AG04449 (cell line): ENCODE measurements at regions not wholly inside any gene's neighbourhood (a gene's known extent, or its start where the extent isn't known, plus 50 kb on each side); places are given as distances from the start of the nearest gene placed in this dataset.

Experiments used
- CTCF ChIA-PET: fragments of 350-600 bp; formaldehyde crosslinking; extraction: SDS; loops from one replicate; lab custom pipeline; 2021; ENCODE audit warnings: antibody characterized with exemption; lab: Yijun Ruan, JAX
- POLR2A ChIA-PET: fragments of 400-600, 350-600 bp; formaldehyde crosslinking; extraction: SDS; loops from one replicate; lab custom pipeline; 2020; ENCODE audit warnings: antibody characterized with exemption, inconsistent platforms; lab: Yijun Ruan, JAX
- DNase-seq: peaks from one replicate; pipeline ENCODE4 v3.0.0-alpha.2; 2010; ENCODE audit warnings: low read depth, low spot score
- H3K4me3 ChIP-seq: 2 replicates; pipeline ENCODE4 v1.5.1; 2011; ENCODE audit warnings: low read depth, mild to moderate bottlenecking, control low read depth, low read length
- TF ChIP-seq, protein P1 (sequence below): IDR thresholded peaks from one replicate; pipeline ENCODE4 v1.5.1; 2011; ENCODE audit warnings: mild to moderate bottlenecking, moderate library complexity, low read length, control low read depth, inconsistent platforms; ENCODE audit not compliant: insufficient read depth; ENCODE audit errors: missing control alignments

DNA sequence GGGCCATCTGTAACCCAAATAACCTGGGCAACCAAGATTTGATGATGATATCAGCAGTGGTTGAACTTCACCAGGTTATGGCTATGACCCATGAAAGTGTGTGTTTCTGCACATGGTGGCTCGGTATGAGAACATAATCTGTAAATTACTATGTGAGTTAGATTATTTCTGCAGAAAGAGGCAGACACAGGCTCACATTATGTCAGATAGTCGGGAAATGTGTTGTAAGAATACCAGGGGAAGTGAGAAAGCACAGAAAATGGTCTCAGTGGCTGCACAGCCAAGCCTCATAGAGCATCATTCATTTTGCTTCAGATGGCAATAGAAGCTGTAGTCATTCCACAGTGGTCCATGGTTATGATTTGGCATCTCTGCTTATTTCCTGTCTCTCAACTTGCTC, 63.0 kb upstream of the RBPJ start:
- TF ChIP-seq, protein P1, sequence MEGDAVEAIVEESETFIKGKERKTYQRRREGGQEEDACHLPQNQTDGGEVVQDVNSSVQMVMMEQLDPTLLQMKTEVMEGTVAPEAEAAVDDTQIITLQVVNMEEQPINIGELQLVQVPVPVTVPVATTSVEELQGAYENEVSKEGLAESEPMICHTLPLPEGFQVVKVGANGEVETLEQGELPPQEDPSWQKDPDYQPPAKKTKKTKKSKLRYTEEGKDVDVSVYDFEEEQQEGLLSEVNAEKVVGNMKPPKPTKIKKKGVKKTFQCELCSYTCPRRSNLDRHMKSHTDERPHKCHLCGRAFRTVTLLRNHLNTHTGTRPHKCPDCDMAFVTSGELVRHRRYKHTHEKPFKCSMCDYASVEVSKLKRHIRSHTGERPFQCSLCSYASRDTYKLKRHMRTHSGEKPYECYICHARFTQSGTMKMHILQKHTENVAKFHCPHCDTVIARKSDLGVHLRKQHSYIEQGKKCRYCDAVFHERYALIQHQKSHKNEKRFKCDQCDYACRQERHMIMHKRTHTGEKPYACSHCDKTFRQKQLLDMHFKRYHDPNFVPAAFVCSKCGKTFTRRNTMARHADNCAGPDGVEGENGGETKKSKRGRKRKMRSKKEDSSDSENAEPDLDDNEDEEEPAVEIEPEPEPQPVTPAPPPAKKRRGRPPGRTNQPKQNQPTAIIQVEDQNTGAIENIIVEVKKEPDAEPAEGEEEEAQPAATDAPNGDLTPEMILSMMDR = no peak
- DNase-seq = no peak
- ChIA-PET POLR2A (no interaction called here), CTCF (no interaction called here)
- no peak overlapping the region for H3K4me3 ChIP-seq

DNA sequence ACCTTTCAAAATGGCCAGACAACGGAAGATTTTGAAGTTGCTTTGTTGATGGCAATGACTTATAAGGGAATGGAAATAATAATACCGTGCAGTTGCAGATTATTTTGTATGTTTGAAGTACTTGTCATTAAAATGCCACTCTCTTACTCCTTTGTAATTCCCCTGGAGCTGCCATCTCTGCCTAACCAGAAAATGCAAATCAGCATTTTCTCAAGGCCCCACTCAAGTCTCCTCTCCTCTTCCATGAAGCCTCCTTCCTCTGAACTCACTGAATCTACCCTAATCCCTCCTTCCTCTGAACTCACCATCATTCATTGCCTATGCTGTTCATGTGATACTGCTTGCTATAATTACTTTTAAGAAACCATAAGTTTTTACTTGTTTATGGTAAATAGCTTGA, 60.2 kb upstream of the RBPJ start:
- no peak for DNase-seq
- H3K4me3 ChIP-seq = no peak overlapping the region
- ChIA-PET CTCF (no interaction called here), POLR2A (no interaction called here)
- TF ChIP-seq, protein P1 = no peak

DNA sequence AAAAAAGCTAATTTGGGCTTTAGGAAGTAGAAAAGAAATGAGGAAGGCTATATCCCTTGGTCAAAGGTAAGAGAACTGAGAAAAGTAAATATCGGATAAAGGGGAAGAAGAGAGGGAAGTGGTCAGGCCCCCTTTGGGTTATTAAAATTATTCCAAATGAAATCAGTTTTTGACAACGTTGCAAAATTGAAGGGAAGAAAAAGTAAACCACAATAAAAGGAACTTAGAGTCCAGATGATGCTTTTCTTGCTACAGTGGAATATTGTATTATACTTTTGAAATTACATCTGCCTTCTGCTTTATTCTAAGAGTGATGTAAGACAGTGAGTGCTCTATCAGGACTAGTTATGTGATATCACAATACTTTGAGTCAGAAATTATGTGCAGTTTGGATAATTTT, 59.4 kb upstream of the RBPJ start:
- CTCF ChIA-PET = no interaction called here
- POLR2A ChIA-PET = no interaction called here
- no peak for DNase-seq
- no peak overlapping the region for H3K4me3 ChIP-seq
- TF ChIP-seq, protein P1 = no peak

DNA sequence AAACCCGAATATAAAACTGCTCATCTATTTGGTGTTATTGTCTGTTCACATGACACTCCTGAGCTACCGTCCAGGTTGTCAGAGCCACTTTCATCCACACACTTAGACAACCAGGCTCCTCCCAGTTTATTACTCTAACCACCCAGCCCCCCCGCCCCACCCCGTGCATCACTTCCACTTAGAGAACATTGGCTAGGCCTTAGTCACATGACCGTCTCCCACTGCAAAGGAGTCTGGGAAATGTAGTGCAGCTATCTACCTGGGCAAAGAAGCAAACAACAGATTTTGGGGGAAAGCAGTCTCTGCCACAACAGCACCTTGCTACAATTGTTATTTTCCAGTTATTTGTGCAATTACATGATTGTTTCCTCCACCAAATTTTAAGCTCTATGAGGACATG, 57.6 kb upstream of the RBPJ start:
- ChIA-PET POLR2A (no interaction called here), CTCF (interaction anchor here (0.8 to 1.1 kb wide), 2 partner anchors 17 to 21 kb away, joined by 3 read pairs; no protein-coding TSS in a partner anchor)
- TF ChIP-seq, protein P1 = no peak
- H3K4me3 ChIP-seq = no peak overlapping the region
- DNase-seq = no peak

DNA sequence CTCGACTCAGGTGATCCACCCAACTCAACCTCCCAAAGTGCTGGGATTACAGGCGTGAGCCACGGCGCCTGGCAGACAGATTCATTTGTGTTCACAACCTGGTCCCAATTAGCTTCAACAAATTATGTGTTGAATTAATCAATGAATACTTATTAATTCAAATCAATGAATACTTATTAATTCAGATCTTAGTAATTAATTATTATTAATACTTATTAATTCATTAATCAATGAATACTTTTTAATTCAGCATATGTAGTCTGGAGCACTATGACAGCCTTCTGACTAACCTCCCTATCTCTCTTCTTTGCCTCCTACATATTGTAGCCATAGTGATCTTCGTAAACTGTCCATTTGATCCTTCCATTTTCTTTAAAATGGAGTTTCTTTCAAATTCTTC, 56.7 kb upstream of the RBPJ start:
- POLR2A ChIA-PET = no interaction called here
- DNase-seq = no peak
- CTCF ChIA-PET = no interaction called here
- TF ChIP-seq, protein P1 = no peak
- no peak overlapping the region for H3K4me3 ChIP-seq

DNA sequence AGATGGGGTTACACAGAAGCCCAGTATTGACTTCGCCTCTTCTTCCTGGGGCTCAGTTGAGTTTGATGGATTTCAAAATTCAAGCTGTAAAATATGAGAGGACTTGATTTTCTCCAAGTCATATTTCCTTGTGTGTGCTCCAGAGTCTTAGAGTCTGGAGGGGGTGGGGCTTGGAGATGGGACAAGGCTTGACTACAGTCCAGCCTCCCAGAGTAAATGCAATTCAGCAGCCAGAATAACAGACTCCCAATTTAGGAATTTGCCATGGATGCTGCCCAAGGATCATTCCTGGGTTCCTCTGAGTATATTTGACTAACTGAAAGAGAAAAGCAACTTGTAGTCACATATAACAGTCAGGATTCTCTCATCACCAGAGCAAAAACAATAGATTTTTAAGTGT, 53.7 kb upstream of the RBPJ start:
- POLR2A ChIA-PET = no interaction called here
- no peak overlapping the region for H3K4me3 ChIP-seq
- CTCF ChIA-PET = no interaction called here
- TF ChIP-seq, protein P1 = no peak
- no peak for DNase-seq
